ENCODE measurements at regions not wholly inside any gene's neighbourhood (a gene's known extent, or its start where the extent isn't known, plus 50 kb on each side); places are given as distances from the start of the nearest gene placed in this dataset.

GRCh38 chr3:152026033-152026556 is 152.7 kb downstream of the SUCNR1 start:
- no peak; the same call in 2 of the 3 replicates for ATAC-seq (ENCODE audit: insufficient read depth, low read depth)
- Histone ChIP-seq H3K27me3 (ENCODE audit: insufficient read depth, low read length, poor library complexity) (no peaks in the 10 kb centered on the region), H3K4me1 (ENCODE audit: insufficient read depth, low read length) (no peaks in the 10 kb centered on the region), H3K79me2 (ENCODE audit: insufficient read depth, low read length) (no peaks in the 10 kb centered on the region), H3K4me3 (ENCODE audit: low read depth in 1 of 2, low read length in 2 of 2) (no peak overlapping the region), H3K27ac (ENCODE audit: low read length) (no peak overlapping the region), H3K36me3 (ENCODE audit: insufficient read depth, low read length) (no peaks in the 10 kb centered on the region), H3K9ac (ENCODE audit: low read depth, low read length) (no peak overlapping the region), H2AFZ (ENCODE audit: low read depth, low read length) (no peak overlapping the region), H3K4me2 (ENCODE audit: insufficient read depth, low read length) (no peak overlapping the region), H3K9me3 (ENCODE audit: insufficient read depth, low read length, severe bottlenecking) (no peaks in the 10 kb centered on the region), H4K20me1 (ENCODE audit: insufficient read depth, low read length) (no peaks in the 10 kb centered on the region)
- no peak for DNase-seq
- TF ChIP-seq CTCF (IDR thresholded peaks at IDR 0.05; ENCODE audit: borderline replicate concordance, extremely low read depth, low read length, poor library complexity, severe bottlenecking) (peak; percentile 6), EZH2 (IDR thresholded peaks at IDR 0.05; ENCODE audit: borderline replicate concordance, low read depth, low read length, severe bottlenecking) (no peak)

DNA sequence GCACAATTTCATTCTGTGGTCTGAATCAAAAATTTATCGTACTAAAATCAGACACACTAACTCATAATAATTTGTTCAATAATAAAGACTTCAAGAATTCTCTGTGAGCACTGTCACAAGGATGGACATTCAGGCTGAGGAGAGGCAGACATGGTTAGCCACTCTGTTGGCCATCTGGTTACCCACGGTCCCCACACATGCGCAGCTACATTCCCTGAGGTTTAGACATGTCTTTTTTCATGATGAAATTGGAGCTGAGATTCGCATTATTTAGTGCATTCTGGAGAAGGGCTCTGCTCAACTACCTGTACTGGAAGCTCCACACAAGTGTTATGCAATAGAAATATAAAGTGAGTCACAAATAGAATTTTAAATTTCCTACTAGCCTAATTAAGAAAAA is 156.9 kb downstream of the SUCNR1 start:
- H3K27me3 ChIP-seq (ENCODE audit: insufficient read depth, low read length, poor library complexity) = no peaks in the 10 kb centered on the region
- H3K4me2 ChIP-seq (ENCODE audit: insufficient read depth, low read length) = no peak overlapping the region
- H2AFZ ChIP-seq (ENCODE audit: low read depth, low read length) = no peak overlapping the region
- no peaks in the 10 kb centered on the region for H3K36me3 ChIP-seq (ENCODE audit: insufficient read depth, low read length)
- DNase-seq (no peak), ATAC-seq (ENCODE audit: insufficient read depth, low read depth) (no peak)
- TF ChIP-seq EZH2 (IDR thresholded peaks at IDR 0.05; ENCODE audit: borderline replicate concordance, low read depth, low read length, severe bottlenecking) = no peak
- TF ChIP-seq CTCF (IDR thresholded peaks at IDR 0.05; ENCODE audit: borderline replicate concordance, extremely low read depth, low read length, poor library complexity, severe bottlenecking) = no peak
- no peaks in the 10 kb centered on the region for H3K9me3 ChIP-seq (ENCODE audit: insufficient read depth, low read length, severe bottlenecking)
- H3K79me2 ChIP-seq (ENCODE audit: insufficient read depth, low read length) = no peaks in the 10 kb centered on the region
- no peaks in the 10 kb centered on the region for H3K4me1 ChIP-seq (ENCODE audit: insufficient read depth, low read length)
- H3K4me3 ChIP-seq (ENCODE audit: low read depth in 1 of 2, low read length in 2 of 2) = no peak overlapping the region
- H3K27ac ChIP-seq (ENCODE audit: low read length) = no peak overlapping the region
- H3K9ac ChIP-seq (ENCODE audit: low read depth, low read length) = no peak overlapping the region
- H4K20me1 ChIP-seq (ENCODE audit: insufficient read depth, low read length) = no peaks in the 10 kb centered on the region

GRCh38 chr3:152031321-152031720 is 157.9 kb downstream of the SUCNR1 start:
- H3K9me3 ChIP-seq (ENCODE audit: insufficient read depth, low read length, severe bottlenecking) = peaks cover 7% of the 10 kb centered on the region
- no peak overlapping the region for H2AFZ ChIP-seq (ENCODE audit: low read depth, low read length)
- DNase-seq (no peak), ATAC-seq (ENCODE audit: insufficient read depth, low read depth) (no peak)
- H3K4me3 ChIP-seq (ENCODE audit: low read depth in 1 of 2, low read length in 2 of 2) = no peak overlapping the region
- H3K4me2 ChIP-seq (ENCODE audit: insufficient read depth, low read length) = no peak overlapping the region
- H3K27ac ChIP-seq (ENCODE audit: low read length) = no peak overlapping the region
- no peaks in the 10 kb centered on the region for H3K79me2 ChIP-seq (ENCODE audit: insufficient read depth, low read length)
- H3K9ac ChIP-seq (ENCODE audit: low read depth, low read length) = no peak overlapping the region
- H3K4me1 ChIP-seq (ENCODE audit: insufficient read depth, low read length) = no peaks in the 10 kb centered on the region
- no peaks in the 10 kb centered on the region for H3K27me3 ChIP-seq (ENCODE audit: insufficient read depth, low read length, poor library complexity)
- H4K20me1 ChIP-seq (ENCODE audit: insufficient read depth, low read length) = no peaks in the 10 kb centered on the region
- no peak for TF ChIP-seq CTCF (IDR thresholded peaks at IDR 0.05; ENCODE audit: borderline replicate concordance, extremely low read depth, low read length, poor library complexity, severe bottlenecking)
- no peak for TF ChIP-seq EZH2 (IDR thresholded peaks at IDR 0.05; ENCODE audit: borderline replicate concordance, low read depth, low read length, severe bottlenecking)
- H3K36me3 ChIP-seq (ENCODE audit: insufficient read depth, low read length) = no peaks in the 10 kb centered on the region

DNA sequence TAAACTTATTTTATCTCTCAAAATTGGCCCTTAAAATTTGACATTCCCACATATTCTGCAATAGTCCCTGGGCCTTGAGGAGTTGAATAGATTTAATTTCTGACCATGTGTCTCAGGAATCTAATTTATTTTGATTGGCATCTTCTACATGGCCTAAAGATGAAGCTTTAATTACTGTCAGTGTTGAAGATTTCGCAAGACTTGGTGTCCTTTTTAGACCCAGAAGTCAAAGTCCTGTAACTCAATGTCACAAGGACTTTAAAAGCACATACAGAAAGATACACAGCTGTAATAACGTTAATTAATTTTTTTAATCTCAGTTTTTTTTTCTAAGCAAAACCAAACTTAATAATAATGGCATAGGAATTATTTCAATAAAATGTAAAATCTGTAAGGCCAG is 163.9 kb downstream of the SUCNR1 start:
- no peak overlapping the region for H3K4me2 ChIP-seq (ENCODE audit: insufficient read depth, low read length)
- no peak overlapping the region for H3K4me3 ChIP-seq (ENCODE audit: low read depth in 1 of 2, low read length in 2 of 2)
- no peak for DNase-seq
- H3K9ac ChIP-seq (ENCODE audit: low read depth, low read length) = no peak overlapping the region
- H3K4me1 ChIP-seq (ENCODE audit: insufficient read depth, low read length) = no peaks in the 10 kb centered on the region
- no peaks in the 10 kb centered on the region for H4K20me1 ChIP-seq (ENCODE audit: insufficient read depth, low read length)
- H3K27ac ChIP-seq (ENCODE audit: low read length) = no peak overlapping the region
- peaks cover 24% of the 10 kb centered on the region for H3K9me3 ChIP-seq (ENCODE audit: insufficient read depth, low read length, severe bottlenecking)
- H2AFZ ChIP-seq (ENCODE audit: low read depth, low read length) = no peak overlapping the region
- H3K27me3 ChIP-seq (ENCODE audit: insufficient read depth, low read length, poor library complexity) = no peaks in the 10 kb centered on the region
- TF ChIP-seq EZH2 (IDR thresholded peaks at IDR 0.05; ENCODE audit: borderline replicate concordance, low read depth, low read length, severe bottlenecking) (no peak), CTCF (IDR thresholded peaks at IDR 0.05; ENCODE audit: borderline replicate concordance, extremely low read depth, low read length, poor library complexity, severe bottlenecking) (no peak)
- H3K36me3 ChIP-seq (ENCODE audit: insufficient read depth, low read length) = no peaks in the 10 kb centered on the region
- H3K79me2 ChIP-seq (ENCODE audit: insufficient read depth, low read length) = no peaks in the 10 kb centered on the region
- ATAC-seq (ENCODE audit: insufficient read depth, low read depth) = no peak

All from DND-41 (cell line).